Stimulated activated memory B cell treated with anti-CD40 and anti-IgM and Interleukin-4, amounts not matched to agents 10 μg/mL and 1 μg/mL and 100 μg/mL, for 72 hours (primary cell): ENCODE measurements at regions not wholly inside any gene's neighbourhood (a gene's known extent, or its start where the extent isn't known, plus 50 kb on each side); places are given as distances from the start of the nearest gene placed in this dataset.
A peak's percentile ranks its signal among the peaks of the same experiment; 100 is the strongest.
"Not testable (repeated sequence)": the region's sequence is repeated elsewhere in the genome, so short reads cannot be mapped to it uniquely, and the experiment has no call there.

Source experiments
- ATAC-seq: fragments of 150-1000 bp; cut with Tn5 transposase; 2 replicates; pipeline ENCODE4 v1.10.0; 2021
- H3K27ac Mint-ChIP-seq: one replicate; pipeline ENCODE4 v1.8.0; 2022; ENCODE audit warnings: mild to moderate bottlenecking, mixed read lengths
- H3K27me3 Mint-ChIP-seq: one replicate; pipeline ENCODE4 v1.8.0; 2022; ENCODE audit warnings: mixed read lengths
- H3K36me3 Mint-ChIP-seq: one replicate; pipeline ENCODE4 v1.8.0; 2022; ENCODE audit warnings: mixed read lengths
- H3K4me1 Mint-ChIP-seq: one replicate; pipeline ENCODE4 v1.8.0; 2022; ENCODE audit warnings: mixed read lengths
- H3K4me3 Mint-ChIP-seq: one replicate; pipeline ENCODE4 v1.8.0; 2022; ENCODE audit warnings: mild to moderate bottlenecking, moderate library complexity, mixed read lengths
- H3K9me3 Mint-ChIP-seq: one replicate; pipeline ENCODE4 v1.8.0; 2022; ENCODE audit warnings: mixed read lengths

- not testable (repeated sequence) for H3K27me3 Mint-ChIP-seq
Measured at GRCh38 chr3:125831005-125831750, 137.8 kb upstream of the ROPN1B start.

GRCh38 chr3:125835562-125835961 lies 133.4 kb upstream of the ROPN1B start:
- ATAC-seq, H3K27me3 Mint-ChIP-seq, H3K4me3 Mint-ChIP-seq, H3K36me3 Mint-ChIP-seq, H3K27ac Mint-ChIP-seq, H3K9me3 Mint-ChIP-seq: not testable (repeated sequence)
- H3K4me1 Mint-ChIP-seq: peaks cover 10% of the 10 kb centered on the region

More at GRCh38 chr3:125831005-125831750, 137.8 kb upstream of the ROPN1B start:
- ATAC-seq, H3K4me3 Mint-ChIP-seq, H3K27ac Mint-ChIP-seq, H3K4me1 Mint-ChIP-seq: not testable (repeated sequence)
- peaks cover 11% of the 10 kb centered on the region for H3K9me3 Mint-ChIP-seq
- H3K36me3 Mint-ChIP-seq: peaks cover 15% of the 10 kb centered on the region

- H3K4me1 Mint-ChIP-seq: peaks cover 13% of the 10 kb centered on the region
- H3K36me3 Mint-ChIP-seq, H3K4me3 Mint-ChIP-seq, H3K9me3 Mint-ChIP-seq, H3K27me3 Mint-ChIP-seq, ATAC-seq: not testable (repeated sequence)
- H3K27ac Mint-ChIP-seq: peak overlapping the region; percentile 27
Measured at GRCh38 chr3:125836011-125836551, 132.9 kb upstream of the ROPN1B start.

GRCh38 chr3:125836786-125837185 lies 132.2 kb upstream of the ROPN1B start:
- H3K27ac Mint-ChIP-seq: peak overlapping the region; percentile 27
- not testable (repeated sequence) for ATAC-seq, H3K27me3 Mint-ChIP-seq, H3K4me3 Mint-ChIP-seq, H3K36me3 Mint-ChIP-seq, H3K9me3 Mint-ChIP-seq
- H3K4me1 Mint-ChIP-seq: peaks cover 13% of the 10 kb centered on the region

- peaks cover 13% of the 10 kb centered on the region for H3K4me1 Mint-ChIP-seq
- not testable (repeated sequence) for H3K9me3 Mint-ChIP-seq, H3K4me3 Mint-ChIP-seq, H3K27ac Mint-ChIP-seq, ATAC-seq, H3K27me3 Mint-ChIP-seq, H3K36me3 Mint-ChIP-seq
Measured at GRCh38 chr3:125838857-125839256, 130.1 kb upstream of the ROPN1B start.

GRCh38 chr3:125840465-125840864 lies 128.5 kb upstream of the ROPN1B start:
- H3K27ac Mint-ChIP-seq, H3K27me3 Mint-ChIP-seq, ATAC-seq, H3K4me3 Mint-ChIP-seq, H3K36me3 Mint-ChIP-seq, H3K9me3 Mint-ChIP-seq: not testable (repeated sequence)
- peaks cover 13% of the 10 kb centered on the region for H3K4me1 Mint-ChIP-seq

GRCh38 chr3:125847966-125848365 lies 121.0 kb upstream of the ROPN1B start:
- not testable (repeated sequence) for H3K4me3 Mint-ChIP-seq, H3K4me1 Mint-ChIP-seq, H3K27ac Mint-ChIP-seq, ATAC-seq
- peaks cover 16% of the 10 kb centered on the region for H3K9me3 Mint-ChIP-seq
- H3K27me3 Mint-ChIP-seq: peaks cover 11% of the 10 kb centered on the region
- H3K36me3 Mint-ChIP-seq: peaks cover 16% of the 10 kb centered on the region

- not testable (repeated sequence) for H3K27ac Mint-ChIP-seq, H3K36me3 Mint-ChIP-seq, H3K27me3 Mint-ChIP-seq, H3K4me3 Mint-ChIP-seq, H3K4me1 Mint-ChIP-seq, ATAC-seq, H3K9me3 Mint-ChIP-seq
Measured at GRCh38 chr3:125855006-125855405, 114.0 kb upstream of the ROPN1B start.

GRCh38 chr3:125860547-125860946 lies 108.4 kb upstream of the ROPN1B start:
- not testable (repeated sequence) for H3K27ac Mint-ChIP-seq, H3K9me3 Mint-ChIP-seq, H3K36me3 Mint-ChIP-seq, H3K4me3 Mint-ChIP-seq, H3K4me1 Mint-ChIP-seq, ATAC-seq, H3K27me3 Mint-ChIP-seq

- H3K4me1 Mint-ChIP-seq, H3K27me3 Mint-ChIP-seq, H3K4me3 Mint-ChIP-seq, H3K9me3 Mint-ChIP-seq, H3K27ac Mint-ChIP-seq, ATAC-seq, H3K36me3 Mint-ChIP-seq: not testable (repeated sequence)
Measured at GRCh38 chr3:125862841-125863254, 106.1 kb upstream of the ROPN1B start.

- H3K27ac Mint-ChIP-seq, H3K4me3 Mint-ChIP-seq, ATAC-seq: not testable (repeated sequence)
Measured at GRCh38 chr3:125864532-125864931, 104.4 kb upstream of the ROPN1B start.

GRCh38 chr3:125886006-125886405 lies 83.0 kb upstream of the ROPN1B start:
- not testable (repeated sequence) for H3K27me3 Mint-ChIP-seq, H3K27ac Mint-ChIP-seq, H3K4me1 Mint-ChIP-seq, ATAC-seq, H3K4me3 Mint-ChIP-seq
- H3K36me3 Mint-ChIP-seq: peaks cover 10% of the 10 kb centered on the region
- peaks cover 13% of the 10 kb centered on the region for H3K9me3 Mint-ChIP-seq

More at GRCh38 chr3:125864532-125864931, 104.4 kb upstream of the ROPN1B start:
- not testable (repeated sequence) for H3K9me3 Mint-ChIP-seq, H3K4me1 Mint-ChIP-seq, H3K36me3 Mint-ChIP-seq, H3K27me3 Mint-ChIP-seq

- H3K9me3 Mint-ChIP-seq, H3K27ac Mint-ChIP-seq, ATAC-seq, H3K4me1 Mint-ChIP-seq, H3K4me3 Mint-ChIP-seq, H3K36me3 Mint-ChIP-seq, H3K27me3 Mint-ChIP-seq: not testable (repeated sequence)
Measured at GRCh38 chr3:125899181-125899580, 69.8 kb upstream of the ROPN1B start.

GRCh38 chr3:125901473-125901872 lies 67.5 kb upstream of the ROPN1B start:
- ATAC-seq, H3K4me3 Mint-ChIP-seq, H3K4me1 Mint-ChIP-seq, H3K27ac Mint-ChIP-seq, H3K27me3 Mint-ChIP-seq, H3K36me3 Mint-ChIP-seq, H3K9me3 Mint-ChIP-seq: not testable (repeated sequence)

- H3K4me1 Mint-ChIP-seq, H3K4me3 Mint-ChIP-seq, H3K36me3 Mint-ChIP-seq, ATAC-seq, H3K9me3 Mint-ChIP-seq, H3K27me3 Mint-ChIP-seq, H3K27ac Mint-ChIP-seq: not testable (repeated sequence)
Measured at GRCh38 chr3:125903780-125904455, 65.1 kb upstream of the ROPN1B start.

- not testable (repeated sequence) for ATAC-seq, H3K27me3 Mint-ChIP-seq, H3K27ac Mint-ChIP-seq, H3K36me3 Mint-ChIP-seq, H3K4me3 Mint-ChIP-seq, H3K4me1 Mint-ChIP-seq, H3K9me3 Mint-ChIP-seq
Measured at GRCh38 chr3:125907279-125907678, 61.7 kb upstream of the ROPN1B start.
